NCI-H2196 treated with DMSO at 0.1 percent for 48 hours (cell line): ENCODE measurements at regions not wholly inside any gene's neighbourhood (a gene's known extent, or its start where the extent isn't known, plus 50 kb on each side); places are given as distances from the start of the nearest gene placed in this dataset.
"Not testable (repeated sequence)": the region's sequence is repeated elsewhere in the genome, so short reads cannot be mapped to it uniquely, and the experiment has no call there.

Experiments used
- DNase-seq: peaks from one replicate; lab custom pipeline; 2025; ENCODE audit not compliant: unreplicated experiment; lab: John Stamatoyannopoulos, UW

GRCh38 chr11:90722552-90723190, 499.8 kb upstream of the CHORDC1 start:
- DNase-seq, result no peak

GRCh38 chr11:90717522-90717921, 494.7 kb upstream of the CHORDC1 start:
- no peak for DNase-seq

GRCh38 chr11:90705661-90706060, 482.8 kb upstream of the CHORDC1 start:
- no peak for DNase-seq

GRCh38 chr11:90704510-90704909, 481.7 kb upstream of the CHORDC1 start:
- no peak for DNase-seq

- no peak for DNase-seq
Observed at GRCh38 chr11:90701716-90702115, 478.9 kb upstream of the CHORDC1 start.

GRCh38 chr11:90700789-90701439, 478.1 kb upstream of the CHORDC1 start:
- DNase-seq, result no peak

GRCh38 chr11:90699791-90700400, 477.0 kb upstream of the CHORDC1 start:
- DNase-seq, result no peak

- DNase-seq, result no peak
Observed at GRCh38 chr11:90698238-90698637, 475.4 kb upstream of the CHORDC1 start.

GRCh38 chr11:90675496-90675895, 452.6 kb upstream of the CHORDC1 start:
- DNase-seq, result not testable (repeated sequence)

- no peak for DNase-seq
Observed at GRCh38 chr11:90669094-90669493, 446.2 kb upstream of the CHORDC1 start.

GRCh38 chr11:90668502-90668901, 445.7 kb upstream of the CHORDC1 start:
- no peak for DNase-seq

GRCh38 chr11:90661233-90661632, 438.4 kb upstream of the CHORDC1 start:
- no peak for DNase-seq

- no peak for DNase-seq
Observed at GRCh38 chr11:90656171-90656570, 433.3 kb upstream of the CHORDC1 start.

GRCh38 chr11:90650153-90650552, 427.3 kb upstream of the CHORDC1 start:
- DNase-seq, result no peak

- no peak for DNase-seq
Observed at GRCh38 chr11:90646706-90647105, 423.9 kb upstream of the CHORDC1 start.

GRCh38 chr11:90646266-90646665, 423.4 kb upstream of the CHORDC1 start:
- no peak for DNase-seq

GRCh38 chr11:90639461-90639993, 416.7 kb upstream of the CHORDC1 start:
- DNase-seq, result no peak

- DNase-seq, result no peak
Observed at GRCh38 chr11:90635886-90636285, 413.0 kb upstream of the CHORDC1 start.

- DNase-seq, result no peak
Observed at GRCh38 chr11:90635151-90635550, 412.3 kb upstream of the CHORDC1 start.

- DNase-seq, result no peak
Observed at GRCh38 chr11:90630176-90630575, 407.3 kb upstream of the CHORDC1 start.

GRCh38 chr11:90629229-90629806, 406.5 kb upstream of the CHORDC1 start:
- no peak for DNase-seq

GRCh38 chr11:90614318-90614717, 391.5 kb upstream of the CHORDC1 start:
- DNase-seq, result no peak
